Erythroblast (primary cell): ENCODE measurements at regions not wholly inside any gene's neighbourhood (a gene's known extent, or its start where the extent isn't known, plus 50 kb on each side); places are given as distances from the start of the nearest gene placed in this dataset.

ENCODE experiments used
- DNase-seq, 2 experiments: peaks; one replicate each; lab custom pipeline; 2025; lab: John Stamatoyannopoulos, UW
- GATA1 ChIP-seq: IDR thresholded peaks from 2 replicates; pipeline ENCODE4 v1.6.1; 2011; ENCODE audit warnings: low read depth, mild to moderate bottlenecking, control low read depth, low read length, moderate library complexity
- POLR2A ChIP-seq: IDR thresholded peaks from 2 replicates; pipeline ENCODE4 v1.6.1; 2011; ENCODE audit warnings: mild to moderate bottlenecking, low read length

DNA sequence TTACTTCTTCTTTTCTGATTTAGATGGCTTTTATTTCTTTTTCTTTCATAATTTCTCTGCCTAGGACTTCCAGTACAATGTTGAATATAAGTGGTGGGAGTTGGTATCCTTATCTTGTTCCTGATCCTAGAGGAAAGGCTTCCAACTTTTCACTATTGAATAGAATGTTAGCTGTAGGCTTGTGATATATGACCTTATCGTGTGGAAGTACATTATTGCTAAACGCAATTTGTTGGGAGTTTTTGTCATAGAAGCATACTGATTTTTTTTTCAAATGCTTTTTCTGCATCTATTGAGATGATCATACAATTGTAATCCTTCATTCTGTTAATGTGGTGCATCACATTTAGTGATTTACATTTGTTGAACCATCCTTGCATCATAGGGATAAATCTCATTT lies 79.5 kb downstream of the FASLG start:
- no peak for DNase-seq
- no peak for TF ChIP-seq POLR2A
- TF ChIP-seq GATA1 = no peak

DNA sequence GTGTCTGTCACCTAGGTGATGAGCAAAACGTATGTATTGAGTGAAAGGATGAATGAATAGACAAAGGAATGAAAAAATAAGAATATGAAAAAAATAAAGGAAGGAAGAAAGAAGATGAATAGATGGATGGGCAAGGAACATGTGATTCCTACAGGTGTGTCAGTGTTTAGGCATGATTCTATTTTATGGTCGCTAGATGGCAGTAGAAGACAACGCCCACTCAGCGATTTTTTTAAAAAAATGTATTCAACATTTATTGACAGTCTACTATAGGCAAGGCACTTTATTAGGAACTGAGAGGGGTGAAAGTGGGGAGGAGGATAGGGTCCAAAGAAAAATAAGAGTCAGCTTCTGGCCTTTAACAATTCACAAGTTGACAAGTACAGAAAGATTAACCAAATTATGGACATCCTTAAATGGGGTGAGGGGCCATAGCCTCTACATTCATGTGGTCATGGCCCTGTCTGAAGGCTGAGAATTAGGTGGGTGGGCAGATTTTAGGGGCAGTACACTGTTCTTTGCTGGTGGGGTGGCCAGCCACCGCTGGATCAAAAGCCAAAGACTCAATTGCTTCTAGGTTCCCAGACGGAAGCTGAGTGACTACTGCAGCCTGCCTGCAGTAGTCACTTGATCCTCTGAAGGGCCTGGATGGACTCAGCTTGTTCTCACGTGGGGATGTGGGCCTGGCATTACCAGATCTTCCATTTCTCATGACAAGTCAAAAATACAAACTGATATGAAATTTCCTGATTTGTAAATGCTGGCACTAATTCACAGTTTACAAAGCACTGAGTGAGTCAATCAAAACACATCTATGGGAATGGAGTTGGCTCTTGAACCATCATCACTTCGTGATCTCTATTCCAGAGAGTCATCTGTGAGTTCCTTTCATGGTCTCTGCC lies 83.9 kb downstream of the FASLG start:
- peak; percentile 40 to 69 for DNase-seq

DNA sequence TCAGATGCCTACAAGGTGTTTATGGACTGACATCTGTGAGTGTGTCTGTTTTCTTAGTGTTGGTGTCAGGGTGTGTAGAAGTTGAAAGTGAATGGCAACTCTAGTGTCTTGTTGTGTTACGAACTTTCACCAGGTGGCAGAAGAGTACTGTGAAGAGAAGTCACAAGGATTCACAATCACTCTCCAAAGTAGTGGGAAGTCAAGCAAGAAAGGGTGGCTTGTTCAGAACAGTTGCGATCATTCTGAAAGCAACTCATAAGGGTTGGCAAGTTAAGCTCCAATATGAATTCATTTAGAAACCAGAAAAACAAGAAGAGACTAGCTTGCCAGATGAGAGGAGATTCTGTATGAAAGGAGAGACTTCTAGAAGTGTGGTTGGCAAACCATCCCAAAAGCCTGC lies 86.1 kb downstream of the FASLG start:
- DNase-seq = peak; percentile 69 to 84
- TF ChIP-seq POLR2A (no peak), GATA1 (no peak)

More for the DNA sequence above, 83.9 kb downstream of the FASLG start:
- TF ChIP-seq POLR2A (no peak), GATA1 (no peak)

DNA sequence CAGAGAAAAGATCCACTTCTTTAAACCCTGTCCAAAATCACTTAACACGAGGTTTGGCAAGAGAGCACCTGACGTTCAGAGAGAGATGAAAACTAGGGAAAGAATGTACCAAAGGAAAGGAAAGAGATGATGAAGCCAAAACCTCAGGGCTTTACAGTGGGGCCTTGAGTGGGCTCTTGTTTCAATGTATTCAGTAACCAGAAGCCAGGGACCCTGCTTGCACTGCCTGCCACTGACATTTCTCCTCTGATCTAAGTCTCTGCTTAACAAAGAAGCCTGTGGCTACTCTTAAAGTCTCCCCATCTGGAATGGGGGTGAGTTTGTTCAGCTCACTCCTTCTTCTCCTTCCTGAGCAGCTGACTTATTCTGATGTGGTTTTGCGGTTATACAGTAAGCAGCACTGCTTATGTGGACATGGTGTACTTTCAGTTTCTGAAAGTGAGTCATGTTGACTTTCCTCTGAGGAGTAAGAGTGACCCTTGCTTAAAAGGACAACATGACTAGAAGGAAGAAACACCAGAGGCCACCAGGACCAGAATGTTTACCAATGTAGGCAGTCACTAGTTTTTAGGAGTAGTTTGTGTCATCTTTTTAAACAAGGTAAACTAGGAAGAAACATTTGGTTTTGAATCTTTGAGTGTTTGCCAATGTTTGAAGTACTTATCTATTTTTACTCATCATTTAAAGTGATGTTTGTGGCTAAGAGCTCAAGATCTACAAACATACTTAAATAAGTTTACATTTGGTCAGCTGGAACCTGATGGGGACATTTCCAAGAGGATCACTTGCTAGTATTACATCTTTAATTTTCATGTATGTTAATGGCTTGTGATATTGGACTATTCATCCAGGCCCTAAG lies 87.4 kb downstream of the FASLG start:
- TF ChIP-seq GATA1 (no peak), POLR2A (no peak)
- DNase-seq = peak; percentile 35 to 67

DNA sequence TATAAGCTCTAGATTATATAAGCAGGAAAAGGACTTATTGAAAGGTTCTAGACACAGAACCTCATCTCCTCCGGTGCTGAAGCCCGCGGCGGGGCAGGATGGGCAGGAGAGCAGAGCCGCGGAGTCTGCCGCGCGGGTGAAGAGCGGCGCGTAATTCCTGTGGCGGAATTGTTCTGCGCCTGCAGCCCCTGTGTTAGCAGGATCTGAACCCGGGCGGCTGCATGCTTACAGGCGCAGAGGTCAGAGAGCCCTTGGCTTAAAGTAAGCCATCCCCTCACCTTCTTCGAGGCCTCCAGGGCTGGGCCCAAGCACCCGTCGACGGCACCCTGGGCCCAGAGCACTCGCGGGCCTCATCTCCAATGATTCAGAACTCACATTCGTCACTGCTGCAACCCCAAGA lies 89.3 kb downstream of the FASLG start:
- TF ChIP-seq GATA1 = no peak
- TF ChIP-seq POLR2A = no peak
- DNase-seq = no peak

DNA sequence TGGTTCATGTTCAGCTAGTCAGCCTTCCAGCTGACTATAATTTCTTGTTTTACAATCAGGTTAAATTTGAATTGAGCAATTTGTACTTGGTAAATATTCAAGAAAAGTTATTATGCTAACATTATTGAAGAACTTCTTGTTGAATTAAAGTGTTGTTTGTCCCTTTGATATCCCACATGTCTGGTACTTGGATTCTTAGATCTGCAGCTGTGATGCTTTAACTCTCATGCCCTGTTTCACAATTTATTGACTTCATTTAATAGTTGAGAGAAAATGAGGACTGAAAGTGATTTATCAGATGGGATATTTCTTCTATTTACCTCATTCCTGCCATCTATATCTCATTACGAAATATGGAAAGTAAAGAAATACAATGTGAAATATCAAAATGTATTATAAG lies 92.8 kb downstream of the FASLG start:
- DNase-seq = no peak
- TF ChIP-seq POLR2A = no peak
- no peak for TF ChIP-seq GATA1

DNA sequence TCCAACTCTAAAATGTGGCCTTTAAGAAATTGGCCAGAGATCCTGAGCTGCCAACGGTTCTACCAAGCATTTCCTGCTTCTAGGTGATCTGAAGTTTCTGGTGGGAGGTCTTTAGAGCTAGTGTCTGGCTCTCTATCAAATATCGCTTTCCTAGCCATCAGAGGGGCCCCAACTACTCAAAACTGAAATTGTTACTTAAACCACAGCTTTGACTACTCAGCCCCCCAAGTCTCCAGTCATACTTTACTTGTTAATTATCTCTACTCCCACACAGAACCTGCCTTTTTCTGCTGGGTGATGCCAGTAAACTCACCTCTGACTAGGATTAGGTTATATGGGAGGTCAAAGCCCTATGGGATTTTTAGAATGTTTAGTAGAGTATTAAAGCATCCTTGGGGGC lies 95.1 kb downstream of the FASLG start:
- TF ChIP-seq GATA1 = no peak
- TF ChIP-seq POLR2A = no peak

DNA sequence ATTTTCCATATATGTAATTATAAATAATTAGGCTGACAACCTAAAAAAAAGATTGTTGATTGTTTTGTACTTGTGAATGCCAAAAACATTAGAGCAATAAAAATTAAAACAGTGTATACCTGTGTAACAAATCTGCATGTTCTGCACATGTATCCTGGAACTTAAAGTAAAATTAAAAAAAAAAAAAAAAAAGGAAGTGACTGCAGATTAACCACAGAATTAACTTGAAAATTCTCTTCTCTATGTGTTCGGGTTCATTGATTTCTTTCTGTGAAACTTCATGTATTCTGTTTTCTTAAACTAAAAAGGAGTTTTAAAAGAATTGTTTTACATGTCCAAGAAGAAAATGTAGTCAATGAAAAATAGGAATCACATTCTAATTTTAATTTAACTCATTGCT lies 95.7 kb downstream of the FASLG start:
- TF ChIP-seq POLR2A = no peak
- no peak for DNase-seq

More for the DNA sequence above, 95.1 kb downstream of the FASLG start:
- DNase-seq = no peak

DNA sequence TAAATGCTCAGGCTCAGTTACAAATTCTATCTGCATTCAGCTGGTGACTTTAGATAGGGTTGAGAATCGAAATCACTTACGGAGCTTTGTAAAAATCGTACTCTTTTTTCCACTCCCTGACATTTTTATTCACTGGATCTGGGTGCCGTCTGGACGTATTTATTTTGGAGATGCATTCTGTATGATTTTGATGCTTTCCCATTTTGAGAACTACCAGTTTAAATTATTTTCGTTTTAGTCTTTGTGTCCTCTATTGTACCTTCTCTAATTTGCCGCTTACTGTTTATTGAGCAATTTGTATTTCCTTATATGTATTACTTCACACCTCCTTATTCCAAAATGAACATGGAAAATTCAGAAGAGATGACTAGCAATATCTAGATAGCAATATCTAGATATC lies 96.2 kb downstream of the FASLG start:
- no peak for DNase-seq
- TF ChIP-seq POLR2A (no peak), GATA1 (no peak)

DNA sequence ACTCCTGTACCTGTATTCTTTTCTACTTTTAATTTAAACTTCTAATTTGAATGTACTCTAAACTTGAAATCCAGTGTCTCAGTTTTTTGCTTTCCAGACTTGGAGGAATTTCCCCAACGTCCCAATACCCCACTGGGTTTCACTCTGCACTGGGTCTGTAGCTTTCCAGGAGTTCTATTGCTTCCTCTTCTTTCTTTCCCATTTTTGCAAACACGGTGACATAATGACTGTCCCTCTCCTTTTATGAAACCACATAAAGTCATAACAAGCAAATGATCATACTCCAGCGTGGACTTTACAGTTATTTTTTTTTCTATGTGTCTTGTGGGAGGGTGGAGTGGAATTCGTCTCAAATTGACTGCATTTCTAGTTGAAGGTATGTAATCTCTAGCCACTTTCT lies 97.1 kb downstream of the FASLG start:
- TF ChIP-seq POLR2A = no peak
- no peak for TF ChIP-seq GATA1
- DNase-seq = no peak

DNA sequence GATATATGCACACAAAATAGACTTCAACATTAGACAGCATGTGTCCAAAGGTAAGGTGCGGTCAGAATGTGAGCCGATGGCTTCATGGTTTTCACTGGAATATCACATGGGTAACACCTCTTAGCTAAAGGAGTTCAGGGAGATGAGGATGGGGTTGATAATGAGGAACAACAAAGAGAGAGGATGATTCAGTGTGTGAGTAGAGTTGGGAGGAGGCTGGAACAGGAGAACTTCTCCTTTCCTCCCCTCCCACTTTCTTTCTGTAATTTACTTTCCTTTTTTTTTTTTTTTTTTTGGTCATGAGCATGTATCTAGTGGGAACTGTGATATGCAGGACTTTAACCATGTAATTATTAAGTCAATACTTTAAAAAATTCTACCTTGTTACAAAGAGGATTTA lies 99.4 kb downstream of the FASLG start:
- no peak for TF ChIP-seq POLR2A
- TF ChIP-seq GATA1 = no peak
- DNase-seq = no peak

DNA sequence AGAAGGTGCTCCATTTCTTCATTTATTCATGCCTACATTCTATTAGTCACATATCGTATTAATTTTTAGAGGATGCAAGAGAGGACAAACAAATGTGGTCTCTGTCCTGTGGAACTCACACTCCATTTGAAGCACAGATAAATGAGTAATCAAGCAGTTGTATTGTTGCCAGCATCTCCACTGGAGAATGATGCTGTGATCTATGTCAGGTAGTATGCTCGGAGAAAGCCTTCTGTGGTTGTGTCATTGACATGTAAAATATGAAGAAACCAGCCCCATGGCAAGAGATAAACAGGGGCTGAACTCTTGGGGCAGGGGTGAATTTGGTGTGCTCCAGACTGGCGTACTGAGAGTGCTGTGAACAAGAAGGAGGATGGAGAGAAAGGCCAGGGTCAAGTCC lies 101.2 kb downstream of the FASLG start:
- no peak for DNase-seq
- no peak for TF ChIP-seq GATA1
- no peak for TF ChIP-seq POLR2A

DNA sequence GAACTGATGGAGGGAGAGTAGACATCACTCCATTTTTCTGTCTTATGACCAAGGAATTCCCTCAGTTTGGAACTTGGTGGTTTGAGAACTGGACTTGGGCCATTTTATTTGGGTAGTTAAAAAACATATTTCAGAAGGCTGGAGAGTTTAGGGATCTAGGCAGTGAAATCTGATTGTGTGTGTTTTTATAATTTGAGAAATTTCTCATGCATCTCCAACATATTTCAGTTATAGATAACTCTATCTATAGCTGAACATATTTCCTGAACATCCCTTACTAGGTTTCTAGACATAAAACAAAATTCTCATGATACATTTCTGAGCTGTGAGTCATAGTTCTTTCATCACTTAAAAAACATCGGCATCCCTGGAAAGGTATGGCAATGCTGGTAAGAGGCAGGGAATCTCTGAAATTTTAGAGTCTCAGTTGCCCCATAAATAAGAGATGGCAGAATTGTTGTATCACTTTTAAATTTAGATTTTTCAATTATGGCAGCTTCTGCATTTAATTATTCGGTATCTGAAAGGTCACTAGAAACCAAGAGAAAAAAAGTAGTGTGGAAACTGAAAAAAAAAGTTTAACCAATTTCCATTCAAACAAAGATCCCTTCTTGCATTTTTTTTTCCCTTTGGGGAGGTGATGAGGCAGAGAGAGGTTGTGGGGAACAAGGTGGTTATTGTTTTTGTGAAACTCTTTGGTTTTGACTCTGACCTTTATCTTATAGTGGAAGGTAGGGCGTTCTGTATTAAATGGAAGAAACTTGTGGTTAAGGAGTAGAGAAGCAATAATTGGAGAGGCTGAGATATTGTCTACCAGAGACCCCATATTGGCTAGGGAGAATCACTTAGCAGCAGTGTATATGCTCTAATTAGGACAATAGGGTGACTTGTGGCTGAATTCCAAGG lies 102.9 kb downstream of the FASLG start:
- TF ChIP-seq GATA1 = no peak
- no peak for TF ChIP-seq POLR2A
- peak in 1 of 2 experiments; percentile 9 for DNase-seq

DNA sequence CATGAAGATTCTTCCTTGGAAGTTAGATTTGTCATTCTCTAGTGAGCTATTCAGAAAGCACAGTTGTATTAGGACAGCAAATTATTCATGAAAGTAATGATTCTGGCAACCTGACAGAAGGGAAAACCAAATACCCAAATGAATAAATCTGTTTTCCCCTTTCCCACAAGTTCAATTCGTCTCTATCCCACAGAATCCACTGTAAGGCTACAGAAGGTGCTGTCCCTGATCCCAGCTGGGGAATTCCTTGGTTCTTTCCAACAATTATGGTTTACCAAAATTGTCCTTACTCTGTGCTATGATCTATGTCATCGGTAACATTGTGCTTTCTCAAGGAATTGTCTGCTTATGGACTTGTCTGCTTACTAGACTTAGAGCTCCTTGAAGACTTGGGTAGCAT lies 104.2 kb downstream of the FASLG start:
- DNase-seq = no peak
- TF ChIP-seq GATA1 (no peak), POLR2A (no peak)

DNA sequence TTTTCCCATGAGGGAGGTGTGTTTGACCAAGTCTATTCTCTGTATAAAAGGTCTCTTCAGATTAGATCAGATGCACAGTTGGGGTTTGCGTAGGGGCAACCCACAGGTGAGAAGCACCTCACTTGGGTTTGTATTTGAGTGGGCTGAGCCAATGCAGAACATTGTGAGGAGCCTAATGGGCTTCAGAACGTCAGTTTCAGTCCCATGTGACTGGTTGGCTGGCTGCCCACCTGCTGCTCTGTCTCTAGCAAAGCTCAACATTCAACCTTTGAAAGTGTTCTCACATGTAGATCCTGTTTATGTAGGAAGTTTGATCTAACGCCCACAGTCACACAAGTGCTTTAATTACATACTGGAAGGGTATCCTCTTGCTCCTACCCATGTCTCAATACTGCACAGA lies 105.5 kb downstream of the FASLG start:
- TF ChIP-seq GATA1 (no peak), POLR2A (no peak)
- no peak for DNase-seq
